ENCODE measurements at regions not wholly inside any gene's neighbourhood (a gene's known extent, or its start where the extent isn't known, plus 50 kb on each side); places are given as distances from the start of the nearest gene placed in this dataset.

- TF ChIP-seq RFX5 (IDR thresholded peaks at IDR 0.05; ENCODE audit: borderline replicate concordance, low read depth, low read length) (no peak), SP1 (IDR thresholded peaks at IDR 0.05; ENCODE audit: low read depth, low read length) (no peak)
Measured at GRCh38 chr12:125461831-125462230, 396.6 kb downstream of the AACS start (continued).
